ENCODE measurements at regions not wholly inside any gene's neighbourhood (a gene's known extent, or its start where the extent isn't known, plus 50 kb on each side); places are given as distances from the start of the nearest gene placed in this dataset.

GRCh38 chr10:91726355-91726754 lies 71.9 kb upstream of the TNKS2 start:
- Histone ChIP-seq H3K4me3 (no peak overlapping the region), H3K36me3 (no peaks in the 10 kb centered on the region), H3K27me3 (no peaks in the 10 kb centered on the region), H3K9me3 (no peaks in the 10 kb centered on the region), H3K4me1 (no peaks in the 10 kb centered on the region), H3K27ac (no peak overlapping the region)
- TF ChIP-seq POLR2A (IDR thresholded peaks at IDR 0.05) (no peak), POLR2AphosphoS5 (IDR thresholded peaks at IDR 0.05; ENCODE audit: insufficient read depth in 1 of 2, low read depth in 1 of 2) (no peak)
- TF ChIP-seq, protein P1, sequence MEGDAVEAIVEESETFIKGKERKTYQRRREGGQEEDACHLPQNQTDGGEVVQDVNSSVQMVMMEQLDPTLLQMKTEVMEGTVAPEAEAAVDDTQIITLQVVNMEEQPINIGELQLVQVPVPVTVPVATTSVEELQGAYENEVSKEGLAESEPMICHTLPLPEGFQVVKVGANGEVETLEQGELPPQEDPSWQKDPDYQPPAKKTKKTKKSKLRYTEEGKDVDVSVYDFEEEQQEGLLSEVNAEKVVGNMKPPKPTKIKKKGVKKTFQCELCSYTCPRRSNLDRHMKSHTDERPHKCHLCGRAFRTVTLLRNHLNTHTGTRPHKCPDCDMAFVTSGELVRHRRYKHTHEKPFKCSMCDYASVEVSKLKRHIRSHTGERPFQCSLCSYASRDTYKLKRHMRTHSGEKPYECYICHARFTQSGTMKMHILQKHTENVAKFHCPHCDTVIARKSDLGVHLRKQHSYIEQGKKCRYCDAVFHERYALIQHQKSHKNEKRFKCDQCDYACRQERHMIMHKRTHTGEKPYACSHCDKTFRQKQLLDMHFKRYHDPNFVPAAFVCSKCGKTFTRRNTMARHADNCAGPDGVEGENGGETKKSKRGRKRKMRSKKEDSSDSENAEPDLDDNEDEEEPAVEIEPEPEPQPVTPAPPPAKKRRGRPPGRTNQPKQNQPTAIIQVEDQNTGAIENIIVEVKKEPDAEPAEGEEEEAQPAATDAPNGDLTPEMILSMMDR (IDR thresholded peaks at IDR 0.05): no peak
- intact Hi-C loops (cut with DNase I): no loop called here
- DNase-seq (ENCODE audit: extremely low spot score in 2 of 2): no peak

GRCh38 chr10:91724933-91725332 lies 73.3 kb upstream of the TNKS2 start:
- DNase-seq (ENCODE audit: extremely low spot score in 2 of 2): no peak
- H3K9me3 ChIP-seq: no peaks in the 10 kb centered on the region
- TF ChIP-seq POLR2AphosphoS5 (IDR thresholded peaks at IDR 0.05; ENCODE audit: insufficient read depth in 1 of 2, low read depth in 1 of 2) (no peak), POLR2A (IDR thresholded peaks at IDR 0.05) (no peak)
- H3K36me3 ChIP-seq: no peaks in the 10 kb centered on the region
- no peak overlapping the region for H3K4me3 ChIP-seq
- no peak overlapping the region for H3K27ac ChIP-seq
- H3K4me1 ChIP-seq: no peaks in the 10 kb centered on the region
- intact Hi-C loops (cut with DNase I): no loop called here
- H3K27me3 ChIP-seq: no peaks in the 10 kb centered on the region

DNA sequence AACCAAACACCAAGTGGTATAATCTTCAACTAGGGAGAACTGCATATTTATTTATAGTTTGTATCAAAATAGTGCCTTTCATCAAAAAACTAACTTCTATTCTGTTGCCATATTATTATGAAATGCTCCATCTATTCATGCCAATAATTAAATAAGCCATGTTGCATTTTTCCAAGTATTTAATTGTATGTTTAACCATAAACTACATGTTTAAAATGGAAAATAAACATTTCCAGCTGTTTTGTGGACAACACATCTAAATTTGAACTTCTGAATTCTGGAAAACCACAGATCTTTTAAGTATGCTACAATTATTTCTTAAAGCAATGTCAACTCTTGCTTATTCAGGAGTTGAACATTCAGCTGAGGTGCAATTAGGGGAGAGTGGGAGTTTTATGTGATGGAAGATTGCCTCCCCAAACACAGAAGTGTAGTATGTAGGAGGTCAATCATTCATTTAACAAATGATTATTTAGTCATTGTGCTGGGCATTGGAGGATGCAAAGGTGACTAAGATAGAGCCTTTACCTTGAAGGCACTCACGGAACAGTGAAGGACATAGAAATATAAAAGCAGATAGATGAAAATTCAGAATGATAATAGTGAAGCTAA lies 80.7 kb upstream of the PPP1R3C start:
- no peak for DNase-seq (ENCODE audit: extremely low spot score in 2 of 2)
- Histone ChIP-seq H3K4me3 (no peak overlapping the region), H3K9me3 (no peaks in the 10 kb centered on the region), H3K27ac (no peak overlapping the region), H3K36me3 (no peaks in the 10 kb centered on the region), H3K4me1 (no peaks in the 10 kb centered on the region), H3K27me3 (no peaks in the 10 kb centered on the region)
- TF ChIP-seq POLR2AphosphoS5 (IDR thresholded peaks at IDR 0.05; ENCODE audit: insufficient read depth in 1 of 2, low read depth in 1 of 2) (no peak), POLR2A (IDR thresholded peaks at IDR 0.05) (no peak)
- TF ChIP-seq, protein P1 (IDR thresholded peaks at IDR 0.05): no peak
- intact Hi-C loops (cut with DNase I): no loop called here

- TF ChIP-seq, protein P1 (IDR thresholded peaks at IDR 0.05): no peak
- TF ChIP-seq POLR2AphosphoS5 (IDR thresholded peaks at IDR 0.05; ENCODE audit: insufficient read depth in 1 of 2, low read depth in 1 of 2) (no peak), POLR2A (IDR thresholded peaks at IDR 0.05) (no peak)
- H3K4me3 ChIP-seq: no peak overlapping the region
These were observed 79.2 kb upstream of the PPP1R3C start for GRCh38 chr10:91711885-91712680.

GRCh38 chr10:91709394-91709798 lies 76.5 kb upstream of the PPP1R3C start:
- H3K27me3 ChIP-seq: no peaks in the 10 kb centered on the region
- no peak overlapping the region for H3K27ac ChIP-seq
- no peaks in the 10 kb centered on the region for H3K36me3 ChIP-seq
- no peak for DNase-seq (ENCODE audit: extremely low spot score in 2 of 2)
- no peak overlapping the region for H3K4me3 ChIP-seq
- no peaks in the 10 kb centered on the region for H3K9me3 ChIP-seq
- H3K4me1 ChIP-seq: no peaks in the 10 kb centered on the region
- intact Hi-C loops (cut with DNase I): no loop called here
- TF ChIP-seq, protein P1 (IDR thresholded peaks at IDR 0.05): no peak
- TF ChIP-seq POLR2AphosphoS5 (IDR thresholded peaks at IDR 0.05; ENCODE audit: insufficient read depth in 1 of 2, low read depth in 1 of 2) (no peak), POLR2A (IDR thresholded peaks at IDR 0.05) (no peak)

More at GRCh38 chr10:91711885-91712680, 79.2 kb upstream of the PPP1R3C start:
- Histone ChIP-seq H3K36me3 (no peaks in the 10 kb centered on the region), H3K27me3 (no peaks in the 10 kb centered on the region), H3K27ac (no peak overlapping the region), H3K9me3 (no peaks in the 10 kb centered on the region), H3K4me1 (no peaks in the 10 kb centered on the region)
- intact Hi-C loops (cut with DNase I): no loop called here
- no peak for DNase-seq (ENCODE audit: extremely low spot score in 2 of 2)

Measured in vagina (tissue), 2 donors.